Lung (tissue), 11 donors: ENCODE measurements at regions not wholly inside any gene's neighbourhood (a gene's known extent, or its start where the extent isn't known, plus 50 kb on each side); places are given as distances from the start of the nearest gene placed in this dataset.

Experiments used
- ATAC-seq: fragments of 200-7000 bp; cut with Tn5 transposase; one replicate; pipeline ENCODE4 v1.9.1; 2020; ENCODE audit warnings: moderate number of reproducible peaks; ENCODE audit not compliant: insufficient read depth, low FRiP score
- DNase-seq, 3 donors: peaks; one replicate each; pipeline ENCODE4 v3.0.0-alpha.2; 2013 to 2017
- H3K27ac ChIP-seq, 2 donors: one replicate each; pipeline ENCODE4 v1.5.1; 2013; ENCODE audit warnings: mild to moderate bottlenecking in 2 of 2, moderate library complexity in 2 of 2, control low read depth in 1 of 2, inconsistent platforms in 1 of 2, low read depth in 1 of 2, low read length in 1 of 2
- H3K27me3 ChIP-seq, 3 donors: one replicate each; pipeline ENCODE4 v1.5.1; 2013; ENCODE audit warnings: low read length in 2 of 3; ENCODE audit not compliant: control insufficient read depth in 3 of 3, insufficient read depth in 3 of 3
- H3K36me3 ChIP-seq, 4 donors: one replicate each; pipeline ENCODE4 v1.5.1; 2013; ENCODE audit warnings: low read length in 4 of 4, mild to moderate bottlenecking in 1 of 4, moderate library complexity in 1 of 4; ENCODE audit not compliant: control insufficient read depth in 4 of 4, insufficient read depth in 4 of 4
- H3K4me1 ChIP-seq, 5 donors: one replicate each; pipeline ENCODE4 v1.5.1; 2013; ENCODE audit warnings: low read length in 5 of 5, mild to moderate bottlenecking in 2 of 5, moderate library complexity in 1 of 5; ENCODE audit not compliant: control insufficient read depth in 5 of 5, insufficient read depth in 5 of 5
- H3K4me3 ChIP-seq: one replicate; pipeline ENCODE4 v1.5.1; 2013; ENCODE audit warnings: mild to moderate bottlenecking, control low read depth, moderate library complexity
- H3K9ac ChIP-seq, 2 donors: one replicate each; pipeline ENCODE4 v1.5.1; 2013; ENCODE audit warnings: low read length in 2 of 2, control low read depth in 1 of 2; ENCODE audit not compliant: insufficient read depth in 1 of 2
- H3K9me3 ChIP-seq, 4 donors: one replicate each; pipeline ENCODE4 v1.5.1; 2013; ENCODE audit warnings: low read length in 3 of 4, mild to moderate bottlenecking in 1 of 4, moderate library complexity in 1 of 4; ENCODE audit not compliant: control insufficient read depth in 4 of 4, insufficient read depth in 3 of 4
- CTCF ChIP-seq: IDR thresholded peaks from 2 replicates; pipeline ENCODE4 v1.5.1; 2012; ENCODE audit warnings: mild to moderate bottlenecking; ENCODE audit errors: control extremely low read depth, extremely low read depth
- WGBS, 2 donors: extraction: QIAGEN DNeasy Blood & Tissue Kit; methylation state at CpG; one replicate each; pipeline ENCODE4 v1.1.7; 2013; 5-methylcytosine and 5-hydroxymethylcytosine counted together
- donor health status: control.
- donor health status: control.
- donor health status: Bipolar disorder and iron deficiency.
- donor health status: healthy.
- donor health status: DM: yes; HTN: yes; CAD: no.

GRCh38 chr11:109343242-109343641 lies 78.7 kb upstream of the C11orf87 start:
- H3K27ac ChIP-seq, result no peak overlapping the region

GRCh38 chr11:109347304-109347703 lies 74.7 kb upstream of the C11orf87 start:
- H3K4me1 ChIP-seq, result no peaks in the 10 kb centered on the region
- H3K27me3 ChIP-seq, result no peaks in the 10 kb centered on the region
- H3K9me3 ChIP-seq, result no peaks in the 10 kb centered on the region
- no peak overlapping the region for H3K4me3 ChIP-seq
- no peak overlapping the region for H3K27ac ChIP-seq
- WGBS, 2 donors, result 22 to 29% methylated on average over 2 of the region's 2 CpGs
- ATAC-seq (no peak), DNase-seq (no peak)
- no peaks in the 10 kb centered on the region for H3K36me3 ChIP-seq
- no peak for TF ChIP-seq CTCF
- no peak overlapping the region for H3K9ac ChIP-seq

More at GRCh38 chr11:109343242-109343641, 78.7 kb upstream of the C11orf87 start:
- TF ChIP-seq CTCF, result no peak
- DNase-seq (no peak), ATAC-seq (no peak)
- H3K36me3 ChIP-seq, result no peaks in the 10 kb centered on the region
- no peaks in the 10 kb centered on the region for H3K4me1 ChIP-seq
- no peaks in the 10 kb centered on the region for H3K9me3 ChIP-seq
- 38 to 41% methylated on average over 3 of the region's 3 CpGs for WGBS, 2 donors
- no peak overlapping the region for H3K9ac ChIP-seq
- no peak overlapping the region for H3K4me3 ChIP-seq
- no peaks in the 10 kb centered on the region for H3K27me3 ChIP-seq

- no peak for ATAC-seq
- Histone ChIP-seq H3K27ac (no peak overlapping the region), H3K27me3 (no peaks in the 10 kb centered on the region), H3K4me1 (no peaks in the 10 kb centered on the region), H3K9me3 (no peaks in the 10 kb centered on the region), H3K9ac (no peak overlapping the region), H3K36me3 (no peaks in the 10 kb centered on the region), H3K4me3 (no peak overlapping the region)
- DNase-seq, result no peak
- no peak for TF ChIP-seq CTCF
- 65 to 80% methylated on average over 5 of the region's 5 CpGs for WGBS, 2 donors
These were observed 72.5 kb upstream of the C11orf87 start for GRCh38 chr11:109349276-109350080.
